Activated CD4-positive, alpha-beta T cell treated with anti-CD3 and anti-CD28 coated beads, Interleukin-2, amount 50 U/mL, for 24 hours (primary cell): ENCODE measurements at regions not wholly inside any gene's neighbourhood (a gene's known extent, or its start where the extent isn't known, plus 50 kb on each side); places are given as distances from the start of the nearest gene placed in this dataset.

Source experiments
- DNase-seq, 2 donors: peaks; one replicate each; pipeline ENCODE4 v3.0.0-alpha.2; 2020; ENCODE audit warnings: low read depth in 1 of 2, low spot score in 1 of 2

GRCh38 chr2:118738524-118739308 is 108.7 kb downstream of the EN1 start:
- DNase-seq = no peak

GRCh38 chr2:118738106-118738505 is 109.3 kb downstream of the EN1 start:
- no peak for DNase-seq

GRCh38 chr2:118737684-118738083 is 109.8 kb downstream of the EN1 start:
- no peak for DNase-seq

GRCh38 chr2:118732432-118732831 is 115.0 kb downstream of the EN1 start:
- DNase-seq = no peak

GRCh38 chr2:118731413-118731812 is 116.0 kb downstream of the EN1 start:
- DNase-seq = no peak

- no peak for DNase-seq
Observed at GRCh38 chr2:118730405-118730804, 117.0 kb downstream of the EN1 start.

GRCh38 chr2:118729760-118730159 is 117.7 kb downstream of the EN1 start:
- DNase-seq = no peak

GRCh38 chr2:118728984-118729383 is 118.5 kb downstream of the EN1 start:
- DNase-seq = no peak

GRCh38 chr2:118726821-118727220 is 120.6 kb downstream of the EN1 start:
- no peak for DNase-seq

- no peak for DNase-seq
Observed at GRCh38 chr2:118723394-118723793, 124.1 kb downstream of the EN1 start.

GRCh38 chr2:118722976-118723375 is 124.5 kb downstream of the EN1 start:
- DNase-seq = no peak

GRCh38 chr2:118721817-118722551 is 125.5 kb downstream of the EN1 start:
- DNase-seq = no peak

- DNase-seq = no peak
Observed at GRCh38 chr2:118720866-118721265, 126.6 kb downstream of the EN1 start.

- no peak for DNase-seq
Observed at GRCh38 chr2:118718921-118719320, 128.5 kb downstream of the EN1 start.

- DNase-seq = no peak
Observed at GRCh38 chr2:118716102-118716501, 131.3 kb downstream of the EN1 start.

- DNase-seq = no peak
Observed at GRCh38 chr2:118714118-118714517, 133.3 kb downstream of the EN1 start.

- DNase-seq = no peak
Observed at GRCh38 chr2:118711603-118712002, 135.8 kb downstream of the EN1 start.

- DNase-seq = no peak
Observed at GRCh38 chr2:118710481-118710880, 137.0 kb downstream of the EN1 start.

GRCh38 chr2:118709786-118710185 is 137.7 kb downstream of the EN1 start:
- no peak for DNase-seq

- DNase-seq = no peak
Observed at GRCh38 chr2:118706844-118707243, 140.6 kb downstream of the EN1 start.

- no peak for DNase-seq
Observed at GRCh38 chr2:118706371-118706770, 141.1 kb downstream of the EN1 start.

- DNase-seq = no peak
Observed at GRCh38 chr2:118705032-118705431, 142.4 kb downstream of the EN1 start.
